RWPE2 (cell line): ENCODE measurements at regions not wholly inside any gene's neighbourhood (a gene's known extent, or its start where the extent isn't known, plus 50 kb on each side); places are given as distances from the start of the nearest gene placed in this dataset.

Experiments
- ATAC-seq: fragments of 200-7000 bp; cut with Tn5 transposase; 3 replicates; pipeline ENCODE4 v1.9.1; 2021; ENCODE audit warnings: low read depth
- DNase-seq: peaks from one replicate; pipeline ENCODE4 v3.0.0-alpha.2; 2020; ENCODE audit warnings: low spot score
- H3K27ac ChIP-seq: fragments of 450-650 bp; 2 replicates; pipeline ENCODE4 v1.5.1; 2017; ENCODE audit warnings: mild to moderate bottlenecking; ENCODE audit not compliant: poor library complexity, severe bottlenecking
- H3K27me3 ChIP-seq: fragments of 250-450 bp; sonication (Bioruptor Pico); 2 replicates; pipeline ENCODE4 v1.5.1; 2021; ENCODE audit warnings: mild to moderate bottlenecking, moderate library complexity; ENCODE audit not compliant: insufficient read depth, poor library complexity, severe bottlenecking
- H3K36me3 ChIP-seq: fragments of 250-450 bp; sonication (Bioruptor Pico); 2 replicates; pipeline ENCODE4 v1.5.1; 2020; ENCODE audit warnings: low read depth, mild to moderate bottlenecking, moderate library complexity
- H3K4me1 ChIP-seq: fragments of 250-450 bp; sonication (Bioruptor Pico); 2 replicates; pipeline ENCODE4 v1.5.1; 2021; ENCODE audit warnings: mild to moderate bottlenecking, moderate library complexity; ENCODE audit not compliant: insufficient read depth, poor library complexity, severe bottlenecking
- H3K4me3 ChIP-seq: fragments of 250-450 bp; sonication (Bioruptor Pico); 2 replicates; pipeline ENCODE4 v1.5.1; 2021; ENCODE audit warnings: mild to moderate bottlenecking, moderate library complexity; ENCODE audit not compliant: severe bottlenecking
- H3K9me3 ChIP-seq: fragments of 250-450 bp; sonication (Bioruptor Pico); 2 replicates; pipeline ENCODE4 v1.5.1; 2021; ENCODE audit warnings: mild to moderate bottlenecking, moderate library complexity; ENCODE audit not compliant: severe bottlenecking
- CTCF ChIP-seq: fragments of 450-650 bp; IDR thresholded peaks from one replicate; pipeline ENCODE4 v1.5.1; 2017; ENCODE audit warnings: mild to moderate bottlenecking, moderate library complexity; ENCODE audit not compliant: poor library complexity, severe bottlenecking

DNA sequence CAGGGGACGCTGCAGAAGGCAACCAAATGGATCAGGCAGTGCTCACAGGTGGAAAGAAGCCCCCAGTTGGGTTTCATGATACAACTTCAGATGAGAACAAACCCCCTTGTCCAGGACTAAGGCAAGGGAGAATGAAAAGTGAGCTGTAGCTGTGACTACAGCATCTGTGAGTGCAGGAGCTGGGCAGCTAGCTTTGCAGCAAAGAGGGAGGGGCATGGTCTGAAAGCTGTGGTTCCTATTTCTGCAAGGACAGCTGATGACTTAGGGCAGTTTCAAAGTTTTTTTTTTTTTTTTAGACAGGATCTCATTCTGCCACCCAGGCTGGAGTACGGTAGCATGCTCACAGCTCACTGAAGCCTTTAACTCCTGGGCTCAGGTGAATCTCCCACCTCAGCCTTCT lies 1317.4 kb upstream of the DIAPH2 start:
- Histone ChIP-seq H3K4me3 (no peak overlapping the region), H3K27ac (no peak overlapping the region), H3K27me3 (no peaks in the 10 kb centered on the region), H3K36me3 (no peaks in the 10 kb centered on the region), H3K9me3 (no peaks in the 10 kb centered on the region), H3K4me1 (no peaks in the 10 kb centered on the region)
- ATAC-seq (no peak), DNase-seq (no peak)
- no peak for TF ChIP-seq CTCF

GRCh38 chrX:95382799-95383198 lies 1301.8 kb upstream of the DIAPH2 start:
- Histone ChIP-seq H3K9me3 (no peaks in the 10 kb centered on the region), H3K27ac (peak overlapping the region; percentile 44), H3K27me3 (no peaks in the 10 kb centered on the region), H3K36me3 (no peaks in the 10 kb centered on the region), H3K4me3 (no peak overlapping the region), H3K4me1 (peaks cover 10% of the 10 kb centered on the region)
- TF ChIP-seq CTCF = no peak
- ATAC-seq = peak; percentile 71
- DNase-seq = no peak

DNA sequence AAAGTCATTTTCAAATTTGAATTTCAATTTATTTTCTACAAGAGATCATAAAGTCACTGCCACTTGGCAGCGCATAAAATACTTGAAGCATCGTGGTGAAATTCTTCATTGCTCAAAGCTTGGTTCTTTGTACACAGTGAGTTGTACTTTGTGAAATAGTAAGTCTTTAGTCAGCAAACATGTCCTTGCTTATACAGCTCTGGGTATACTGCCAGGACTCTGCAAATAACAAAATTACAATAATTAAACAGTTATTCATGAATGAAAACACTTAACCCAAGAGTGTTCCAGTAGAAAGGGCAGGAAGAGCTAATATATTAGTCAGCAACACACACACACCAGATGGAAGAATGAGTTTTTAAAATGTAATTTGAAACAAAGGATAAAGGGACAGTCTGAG lies 1300.9 kb upstream of the DIAPH2 start:
- Histone ChIP-seq H3K27me3 (no peaks in the 10 kb centered on the region), H3K36me3 (no peaks in the 10 kb centered on the region), H3K9me3 (no peaks in the 10 kb centered on the region), H3K4me3 (no peak overlapping the region), H3K27ac (peak overlapping the region; percentile 44), H3K4me1 (peaks cover 10% of the 10 kb centered on the region)
- DNase-seq = no peak
- ATAC-seq = peak; percentile 73
- no peak for TF ChIP-seq CTCF

- Histone ChIP-seq H3K4me3 (no peak overlapping the region), H3K27ac (no peak overlapping the region), H3K36me3 (no peaks in the 10 kb centered on the region), H3K9me3 (no peaks in the 10 kb centered on the region), H3K27me3 (no peaks in the 10 kb centered on the region), H3K4me1 (no peaks in the 10 kb centered on the region)
- ATAC-seq (peak; percentile 59; the same call in 2 of the 3 replicates), DNase-seq (no peak)
- no peak for TF ChIP-seq CTCF
Observed at GRCh38 chrX:95427389-95427788, 1257.3 kb upstream of the DIAPH2 start.

DNA sequence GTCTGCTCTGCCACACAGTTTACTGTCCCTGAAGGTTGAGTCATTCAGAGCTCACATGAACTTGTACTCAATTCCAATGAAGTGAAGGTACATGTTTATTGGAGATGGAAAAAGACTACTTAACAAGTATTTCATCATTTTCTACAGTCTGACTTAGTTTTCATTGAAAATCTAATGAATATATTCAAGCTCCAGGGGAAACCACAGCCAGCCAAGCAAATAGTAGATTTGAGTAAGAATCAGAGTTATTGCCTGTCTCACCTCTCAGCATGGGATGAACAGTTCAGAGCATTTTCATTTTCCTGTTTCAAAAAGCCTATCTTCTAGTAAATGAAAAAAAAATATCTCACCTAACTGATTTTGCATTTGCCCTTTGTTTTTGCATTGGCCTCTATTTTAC lies 1249.4 kb upstream of the DIAPH2 start:
- Histone ChIP-seq H3K27ac (no peak overlapping the region), H3K4me3 (no peak overlapping the region), H3K4me1 (no peaks in the 10 kb centered on the region), H3K27me3 (no peaks in the 10 kb centered on the region), H3K9me3 (no peaks in the 10 kb centered on the region), H3K36me3 (no peaks in the 10 kb centered on the region)
- no peak for ATAC-seq
- no peak for DNase-seq
- TF ChIP-seq CTCF = no peak
